LHCN-M2 (cell line): ENCODE measurements at regions not wholly inside any gene's neighbourhood (a gene's known extent, or its start where the extent isn't known, plus 50 kb on each side); places are given as distances from the start of the nearest gene placed in this dataset.

Experiments
- DNase-seq: peaks from one replicate; pipeline ENCODE4 v3.0.0-alpha.2; 2012; ENCODE audit warnings: low read depth

DNA sequence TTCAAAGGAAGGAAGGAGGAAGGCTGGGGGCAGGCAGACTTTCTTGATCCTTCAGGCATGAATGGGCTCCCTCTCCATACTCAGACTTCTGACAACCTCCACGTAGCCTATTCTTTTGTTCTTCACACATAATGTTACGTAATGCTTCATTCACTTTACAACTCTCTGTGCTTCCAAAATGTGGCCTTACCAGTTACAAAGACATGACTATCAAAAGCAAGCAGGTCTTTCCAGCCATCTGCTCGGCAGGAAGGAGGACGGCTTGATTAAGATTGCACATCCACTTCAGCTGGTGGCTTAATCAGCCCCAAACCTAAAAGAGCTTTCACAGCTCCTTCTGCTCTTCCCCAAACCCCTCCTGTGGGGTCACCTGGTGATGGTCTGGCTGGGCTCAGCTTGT is 263.2 kb downstream of the XXYLT1 start:
- no peak for DNase-seq

DNA sequence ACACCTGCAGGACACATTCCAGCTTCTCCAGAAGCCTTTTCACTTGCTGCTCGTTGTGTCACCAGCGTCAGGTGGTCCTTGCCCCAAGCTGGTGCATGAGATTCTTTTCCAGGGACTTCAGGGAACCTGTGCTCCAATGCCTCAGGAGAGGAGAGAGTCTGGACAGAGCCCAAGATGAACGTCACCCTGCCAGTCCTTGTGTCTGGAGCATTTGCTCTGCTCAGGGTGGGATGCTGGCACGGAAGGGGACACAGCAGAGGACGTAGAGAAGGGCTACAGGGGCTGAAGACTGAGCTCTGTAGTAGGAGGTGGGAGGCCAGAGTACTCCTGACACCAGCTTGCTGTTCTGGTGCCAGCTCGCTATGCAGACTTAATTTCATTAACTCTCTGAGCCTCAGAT is 262.1 kb downstream of the XXYLT1 start:
- no peak for DNase-seq

DNA sequence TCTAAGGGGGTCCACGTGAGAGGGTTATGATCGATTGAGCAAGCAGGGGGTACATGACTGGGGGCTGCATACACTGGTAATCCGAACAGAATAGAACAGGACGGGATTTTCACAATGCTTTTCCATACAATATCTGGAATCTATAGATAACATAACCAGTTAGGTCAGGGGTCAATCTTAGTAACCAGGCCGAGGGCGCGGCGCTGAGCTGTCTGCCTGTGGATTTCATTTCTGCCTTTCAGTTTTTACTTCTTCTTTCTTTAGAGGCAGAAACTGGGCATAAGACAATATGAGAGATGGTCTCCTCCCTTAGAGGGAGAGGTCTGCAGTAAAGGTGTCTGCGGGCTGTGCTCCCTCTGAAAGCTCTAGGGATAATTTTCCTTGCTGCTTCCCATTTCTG is 261.3 kb downstream of the XXYLT1 start:
- no peak for DNase-seq

DNA sequence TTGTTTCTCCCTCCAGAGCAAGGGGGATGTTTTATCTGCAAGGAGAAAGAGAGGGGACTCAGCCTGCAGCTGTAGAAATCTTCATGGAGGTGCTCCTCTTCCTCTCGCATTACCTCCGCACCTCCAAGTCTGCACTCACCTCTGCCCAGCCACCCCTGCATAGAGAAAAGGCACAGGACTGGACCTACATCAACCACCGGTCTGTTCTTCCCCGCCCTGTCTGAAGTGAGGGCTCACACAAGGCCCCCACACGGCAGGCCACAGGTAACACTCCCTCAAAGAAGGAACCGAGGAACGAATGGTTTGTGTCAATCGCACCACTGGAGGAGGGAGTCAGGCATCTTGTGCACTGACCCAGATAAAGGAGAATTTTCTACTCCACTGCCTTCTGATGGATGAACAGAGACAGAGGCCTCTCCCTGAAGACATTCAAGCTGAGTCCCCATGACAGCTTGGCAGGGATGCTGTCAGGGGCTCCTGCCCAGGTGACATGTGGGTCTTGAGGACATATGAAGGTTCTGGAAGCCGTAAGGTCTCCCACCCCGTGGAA is 260.3 kb downstream of the XXYLT1 start:
- DNase-seq = no peak

DNA sequence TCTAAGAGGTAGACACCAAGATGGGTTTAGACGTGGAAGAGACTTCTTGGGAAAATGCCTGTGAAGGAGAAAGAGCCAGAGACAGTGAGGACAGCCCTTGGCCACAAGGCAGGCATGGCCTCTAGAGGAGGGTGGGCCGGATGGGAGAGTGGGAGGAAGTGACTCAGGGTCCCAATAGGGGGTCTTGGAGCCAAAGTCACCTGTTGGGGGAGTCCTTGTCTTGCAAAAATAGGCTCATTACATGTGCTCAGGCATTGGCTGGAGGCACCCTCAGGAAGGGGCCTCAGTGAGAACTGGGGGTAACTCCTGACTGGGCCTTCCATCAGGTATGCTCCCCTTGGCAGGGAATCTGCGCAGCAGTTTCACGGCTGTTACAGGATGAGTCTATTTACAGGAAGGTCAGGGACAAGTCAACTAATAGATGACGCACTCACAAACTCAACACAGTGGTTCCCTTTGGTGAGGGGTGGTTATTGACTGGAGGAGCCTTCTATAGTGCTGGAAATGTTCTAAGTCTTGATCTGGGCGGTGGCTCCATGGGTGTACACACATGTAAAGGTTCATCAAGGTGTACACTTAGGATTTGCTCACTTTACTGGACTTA is 259.6 kb downstream of the XXYLT1 start:
- no peak for DNase-seq

DNA sequence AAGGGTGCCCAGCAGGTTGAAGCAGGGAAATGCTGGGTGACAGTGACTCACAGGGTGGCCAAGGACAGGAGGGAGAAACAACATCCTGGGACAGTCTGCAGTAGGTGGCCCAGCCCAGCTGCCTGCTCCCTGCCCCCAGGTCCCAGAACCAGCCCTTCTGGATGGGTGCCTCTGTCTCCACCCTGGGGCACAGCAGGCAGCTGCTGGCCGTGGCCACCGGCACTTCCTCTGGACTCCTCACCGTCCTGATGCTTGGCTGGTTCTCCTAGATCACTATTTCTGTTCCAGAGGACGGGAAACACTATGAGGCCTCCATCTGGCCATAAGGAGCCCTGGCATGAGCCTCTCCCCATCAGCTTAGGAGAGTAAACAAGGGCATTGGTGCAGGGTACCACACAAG is 258.9 kb downstream of the XXYLT1 start:
- no peak for DNase-seq

DNA sequence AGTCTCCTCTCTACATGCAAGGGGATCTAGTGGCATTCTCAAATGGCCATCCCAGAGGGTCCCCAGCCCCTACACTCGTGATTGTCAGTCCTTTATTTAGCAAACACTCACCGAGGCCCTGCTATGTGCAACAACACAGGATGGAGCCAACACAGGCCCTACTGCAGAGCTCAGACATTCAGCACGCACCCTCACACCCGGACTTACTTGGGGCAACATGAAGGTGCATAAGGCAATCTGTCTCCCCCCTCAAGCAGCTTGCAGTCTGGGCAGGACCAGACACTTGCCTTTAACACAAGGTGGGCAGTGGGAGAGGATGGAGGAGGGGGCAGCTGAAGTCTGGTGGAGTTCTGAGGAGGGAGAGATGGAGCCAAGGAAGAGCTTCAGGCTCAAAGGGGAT is 258.4 kb downstream of the XXYLT1 start:
- DNase-seq = no peak

DNA sequence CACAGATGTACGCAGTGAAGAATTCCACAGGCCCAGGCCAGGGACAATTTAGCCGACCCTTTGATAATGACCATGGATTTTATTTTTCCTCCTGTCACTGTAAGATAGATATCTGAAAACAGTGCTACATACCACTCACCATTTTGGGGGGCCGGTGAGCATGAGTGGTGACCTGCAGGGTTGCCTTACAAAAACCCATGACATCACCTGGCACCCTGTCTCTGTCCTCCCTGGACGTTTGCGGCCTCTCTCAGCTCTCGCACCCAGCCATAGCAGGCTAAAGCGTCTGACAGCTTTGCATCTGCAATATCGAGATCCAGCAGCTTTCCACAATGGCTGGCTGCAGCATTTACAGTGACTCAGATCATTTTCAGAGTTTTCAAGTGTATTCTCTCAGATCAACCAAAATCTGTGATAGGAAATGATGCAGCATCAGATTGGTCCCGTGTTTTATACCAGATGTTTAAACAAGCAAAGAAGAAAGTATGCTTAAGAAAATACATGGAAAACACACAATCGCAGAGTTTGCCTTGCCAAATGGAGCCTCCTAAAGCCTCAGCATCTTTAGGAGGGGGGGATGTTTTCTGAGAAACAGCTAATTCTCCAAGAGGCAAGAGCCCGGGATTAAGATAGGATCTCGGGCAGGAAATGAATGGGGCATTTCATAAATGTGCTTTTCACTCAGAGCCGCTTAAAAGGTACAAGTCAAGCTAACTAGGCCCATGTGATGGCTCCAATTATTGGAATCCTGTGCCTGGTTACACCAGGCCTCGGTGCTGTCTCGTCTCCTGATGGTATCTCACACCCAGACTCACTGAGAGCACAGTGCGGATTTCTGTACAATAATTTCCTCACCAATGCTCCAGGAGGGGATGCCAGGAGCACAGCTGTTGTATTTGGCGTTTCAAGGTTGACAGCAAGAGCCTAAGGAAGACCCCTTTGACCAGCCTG is 257.3 kb downstream of the XXYLT1 start:
- DNase-seq = no peak

DNA sequence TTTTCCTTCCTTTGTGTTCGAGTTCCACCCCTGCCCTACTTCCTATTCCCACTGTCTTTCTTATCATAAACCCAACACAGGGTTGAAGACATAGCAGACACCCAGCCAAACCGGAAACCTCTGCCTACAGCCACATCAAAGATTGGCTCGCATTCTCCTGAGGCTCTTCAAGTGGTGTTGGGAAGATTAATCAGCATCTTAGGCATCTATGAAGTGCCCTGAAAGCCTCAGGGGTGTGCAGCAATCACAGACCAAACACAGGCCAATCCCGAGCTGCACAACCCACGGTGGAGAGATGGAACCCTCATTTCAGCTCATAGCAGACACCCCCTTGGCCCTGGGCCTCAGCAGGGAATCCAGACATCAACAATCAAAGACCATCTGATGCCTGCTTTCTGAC is 255.9 kb downstream of the XXYLT1 start:
- no peak for DNase-seq

DNA sequence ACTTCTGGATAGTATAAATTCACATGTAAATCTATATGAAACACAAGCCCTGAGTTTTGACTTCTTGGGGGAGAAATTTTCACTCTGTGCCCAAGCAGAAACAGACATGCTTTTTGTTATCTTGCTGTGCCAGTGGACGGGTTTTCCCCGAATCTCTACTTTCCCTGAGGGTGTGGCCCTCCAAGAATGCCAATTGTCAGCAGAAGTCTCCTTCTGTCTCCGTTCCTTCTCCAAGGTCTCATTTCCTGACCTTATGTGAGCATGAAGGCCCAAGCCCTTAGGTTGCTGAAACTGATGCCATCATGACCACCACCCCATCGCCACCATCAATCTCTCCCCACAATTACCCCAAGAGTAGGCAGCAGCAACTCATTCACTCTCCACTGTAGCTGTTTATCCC is 253.8 kb downstream of the XXYLT1 start:
- DNase-seq = no peak
